ENCODE measurements at regions not wholly inside any gene's neighbourhood (a gene's known extent, or its start where the extent isn't known, plus 50 kb on each side); places are given as distances from the start of the nearest gene placed in this dataset.

- 62 to 81% methylated on average over 16 to 28 of the region's 28 CpGs for WGBS, 2 donors
Observed at GRCh38 chr21:43353282-43354025, 73.5 kb downstream of the SIK1 start.

GRCh38 chr21:43352568-43353281, 74.2 kb downstream of the SIK1 start:
- Histone ChIP-seq H3K36me3 (ENCODE audit: low read depth, missing control alignments) (no peaks in the 10 kb centered on the region), H3K27me3 (no peaks in the 10 kb centered on the region), H3K27ac (no peak overlapping the region), H3K9me3 (no peaks in the 10 kb centered on the region), H3K4me3 (no peak overlapping the region), H3K4me1 (no peaks in the 10 kb centered on the region)
- DNase-seq, result peak; percentile 76
- intact Hi-C loops (cut with DNase I; ENCODE audit: low total_unique reads), result no loop called here
- 67 to 81% methylated on average over 16 of the region's 16 CpGs for WGBS, 2 donors
- no peak for TF ChIP-seq POLR2A (IDR thresholded peaks at IDR 0.05)
- TF ChIP-seq, protein P1, sequence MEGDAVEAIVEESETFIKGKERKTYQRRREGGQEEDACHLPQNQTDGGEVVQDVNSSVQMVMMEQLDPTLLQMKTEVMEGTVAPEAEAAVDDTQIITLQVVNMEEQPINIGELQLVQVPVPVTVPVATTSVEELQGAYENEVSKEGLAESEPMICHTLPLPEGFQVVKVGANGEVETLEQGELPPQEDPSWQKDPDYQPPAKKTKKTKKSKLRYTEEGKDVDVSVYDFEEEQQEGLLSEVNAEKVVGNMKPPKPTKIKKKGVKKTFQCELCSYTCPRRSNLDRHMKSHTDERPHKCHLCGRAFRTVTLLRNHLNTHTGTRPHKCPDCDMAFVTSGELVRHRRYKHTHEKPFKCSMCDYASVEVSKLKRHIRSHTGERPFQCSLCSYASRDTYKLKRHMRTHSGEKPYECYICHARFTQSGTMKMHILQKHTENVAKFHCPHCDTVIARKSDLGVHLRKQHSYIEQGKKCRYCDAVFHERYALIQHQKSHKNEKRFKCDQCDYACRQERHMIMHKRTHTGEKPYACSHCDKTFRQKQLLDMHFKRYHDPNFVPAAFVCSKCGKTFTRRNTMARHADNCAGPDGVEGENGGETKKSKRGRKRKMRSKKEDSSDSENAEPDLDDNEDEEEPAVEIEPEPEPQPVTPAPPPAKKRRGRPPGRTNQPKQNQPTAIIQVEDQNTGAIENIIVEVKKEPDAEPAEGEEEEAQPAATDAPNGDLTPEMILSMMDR (IDR thresholded peaks at IDR 0.05), result no peak

More at GRCh38 chr21:43353282-43354025, 73.5 kb downstream of the SIK1 start:
- no peak overlapping the region for H3K4me3 ChIP-seq
- H3K9me3 ChIP-seq, result no peaks in the 10 kb centered on the region
- H3K4me1 ChIP-seq, result no peaks in the 10 kb centered on the region
- intact Hi-C loops (cut with DNase I; ENCODE audit: low total_unique reads), result no loop called here
- no peak overlapping the region for H3K27ac ChIP-seq
- TF ChIP-seq, protein P1 (IDR thresholded peaks at IDR 0.05), result no peak
- TF ChIP-seq POLR2A (IDR thresholded peaks at IDR 0.05), result no peak
- no peak for DNase-seq
- H3K27me3 ChIP-seq, result no peaks in the 10 kb centered on the region
- H3K36me3 ChIP-seq (ENCODE audit: low read depth, missing control alignments), result no peaks in the 10 kb centered on the region

GRCh38 chr21:43352154-43352537, 74.8 kb downstream of the SIK1 start:
- no peak for DNase-seq
- 56 to 75% methylated on average over 8 of the region's 8 CpGs for WGBS, 2 donors
- Histone ChIP-seq H3K27me3 (no peaks in the 10 kb centered on the region), H3K4me3 (no peak overlapping the region), H3K9me3 (no peaks in the 10 kb centered on the region), H3K36me3 (ENCODE audit: low read depth, missing control alignments) (no peaks in the 10 kb centered on the region), H3K4me1 (no peaks in the 10 kb centered on the region), H3K27ac (no peak overlapping the region)
- intact Hi-C loops (cut with DNase I; ENCODE audit: low total_unique reads), result no loop called here
- TF ChIP-seq POLR2A (IDR thresholded peaks at IDR 0.05), result no peak
- TF ChIP-seq, protein P1 (IDR thresholded peaks at IDR 0.05), result no peak

- Histone ChIP-seq H3K4me3 (no peak overlapping the region), H3K4me1 (no peaks in the 10 kb centered on the region), H3K36me3 (ENCODE audit: low read depth, missing control alignments) (no peaks in the 10 kb centered on the region), H3K27ac (no peak overlapping the region), H3K27me3 (no peaks in the 10 kb centered on the region), H3K9me3 (no peaks in the 10 kb centered on the region)
- 91% methylated on average over 13 of the region's 13 CpGs for WGBS, 2 donors
- intact Hi-C loops (cut with DNase I; ENCODE audit: low total_unique reads), result no loop called here
- TF ChIP-seq, protein P1 (IDR thresholded peaks at IDR 0.05), result no peak
- TF ChIP-seq POLR2A (IDR thresholded peaks at IDR 0.05), result no peak
- DNase-seq, result no peak
Observed at GRCh38 chr21:43351501-43352153, 75.3 kb downstream of the SIK1 start.
